Fibroblast of skin of left biceps (primary cell): ENCODE measurements at regions not wholly inside any gene's neighbourhood (a gene's known extent, or its start where the extent isn't known, plus 50 kb on each side); places are given as distances from the start of the nearest gene placed in this dataset.

Experiments used
- DNase-seq, 2 experiments: peaks; one replicate each; pipeline ENCODE4 v3.0.0-alpha.2; 2013; ENCODE audit warnings: low read depth in 2 of 2

DNA sequence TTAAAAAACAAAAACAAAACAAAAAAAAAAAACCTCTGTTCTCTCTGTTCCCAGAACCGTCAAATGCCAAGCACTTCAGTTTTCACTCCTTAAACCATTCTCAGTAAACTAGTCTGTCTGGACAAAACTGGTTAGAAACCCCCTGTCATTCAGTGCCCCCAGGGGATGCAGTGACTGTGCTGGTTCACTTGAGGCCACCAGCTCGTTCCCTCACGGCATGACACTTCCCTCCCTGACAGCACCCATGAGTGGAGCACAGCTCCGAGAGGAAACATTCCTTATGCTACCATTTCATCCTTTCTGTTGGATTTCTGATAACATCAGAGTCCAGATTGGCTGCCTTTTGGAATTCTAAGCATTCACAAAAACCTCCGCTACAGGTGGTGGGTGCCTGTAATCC, 244.0 kb upstream of the TPM1 start:
- DNase-seq: no peak

- DNase-seq: no peak
Observed at GRCh38 chr15:62799037-62799436, 243.5 kb upstream of the TPM1 start.

DNA sequence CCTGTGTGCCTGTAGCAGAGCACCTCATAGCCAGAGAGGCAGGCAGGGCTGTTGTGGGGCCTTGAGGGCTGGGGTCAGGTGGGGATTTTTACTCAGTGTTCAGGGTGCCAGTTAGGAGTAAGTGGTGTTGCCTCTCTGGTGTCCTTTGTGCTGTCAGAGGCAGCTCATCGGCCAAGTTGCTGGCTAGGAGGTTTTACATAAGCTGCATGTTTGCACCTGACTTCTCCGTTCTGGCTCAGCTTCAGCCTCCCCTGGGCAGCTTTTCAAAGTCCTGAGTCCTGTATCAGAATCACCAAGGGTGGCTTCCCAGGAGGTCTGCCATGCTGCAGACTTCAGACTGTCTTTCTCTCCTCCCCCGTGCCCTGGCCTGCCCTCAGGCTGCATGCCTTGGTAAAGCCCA, 242.6 kb upstream of the TPM1 start:
- no peak for DNase-seq

DNA sequence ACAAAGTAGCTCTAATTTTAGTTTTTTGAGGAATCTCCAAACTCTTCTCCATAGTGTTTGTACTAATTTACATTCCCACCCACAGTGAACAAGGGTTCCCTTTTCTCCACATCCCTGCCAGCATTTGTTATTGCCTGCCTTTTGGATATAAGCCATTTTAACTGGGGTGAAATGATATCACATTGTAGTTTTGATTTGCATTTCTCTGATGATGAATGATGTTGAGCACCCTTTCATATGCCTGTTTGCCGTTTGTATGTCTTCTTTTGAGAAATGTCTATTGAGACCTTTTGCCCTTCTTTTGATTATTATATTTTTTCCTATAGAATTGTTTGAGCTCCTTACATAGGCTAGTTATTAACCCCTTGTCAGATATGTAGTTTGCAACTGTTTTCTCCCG, 239.9 kb upstream of the TPM1 start:
- DNase-seq: no peak

DNA sequence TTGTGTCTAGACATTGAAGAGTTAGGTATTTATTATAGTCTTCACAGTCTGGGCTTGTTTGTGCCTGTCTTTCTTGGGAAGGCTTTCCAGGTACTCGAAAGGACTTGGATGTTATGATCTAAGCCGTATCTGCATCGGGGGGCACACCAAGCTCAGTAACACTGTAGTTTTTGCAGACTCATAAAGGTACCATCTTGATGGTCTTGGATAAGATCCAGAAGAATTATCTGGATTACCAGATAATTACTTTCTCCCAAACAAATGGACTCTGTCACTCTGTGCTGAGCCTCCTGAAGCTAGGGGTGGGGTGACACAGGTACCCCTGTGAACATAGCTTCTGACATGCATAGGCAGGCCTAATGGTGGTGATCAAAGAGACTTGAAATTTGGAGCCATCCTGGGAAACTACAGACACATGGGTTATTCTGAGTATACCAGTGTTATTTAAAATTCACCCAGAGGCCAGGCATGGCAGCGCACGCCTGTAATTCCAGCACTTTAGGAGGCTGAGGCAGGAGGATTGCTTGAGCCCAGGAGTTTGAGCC, 238.6 kb upstream of the TPM1 start:
- no peak for DNase-seq

DNA sequence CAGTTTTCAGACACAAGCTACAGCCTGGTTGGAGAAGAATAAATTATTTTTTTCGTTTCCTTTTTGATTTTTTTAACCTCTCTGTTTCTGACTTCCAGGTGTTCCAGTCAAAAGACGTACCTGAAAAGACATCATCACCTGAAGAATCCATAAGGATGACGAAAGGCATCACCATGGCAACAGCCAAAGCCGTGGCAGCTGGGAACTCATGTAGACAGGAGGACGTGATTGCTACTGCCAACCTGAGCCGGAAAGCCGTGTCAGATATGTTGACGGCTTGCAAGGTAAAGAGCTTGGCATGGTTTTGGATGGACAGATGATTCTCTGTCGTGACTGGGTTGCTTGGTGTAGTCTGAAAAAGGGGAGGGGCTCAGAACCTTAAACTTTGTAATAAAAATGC, 237.0 kb upstream of the TPM1 start:
- no peak for DNase-seq

DNA sequence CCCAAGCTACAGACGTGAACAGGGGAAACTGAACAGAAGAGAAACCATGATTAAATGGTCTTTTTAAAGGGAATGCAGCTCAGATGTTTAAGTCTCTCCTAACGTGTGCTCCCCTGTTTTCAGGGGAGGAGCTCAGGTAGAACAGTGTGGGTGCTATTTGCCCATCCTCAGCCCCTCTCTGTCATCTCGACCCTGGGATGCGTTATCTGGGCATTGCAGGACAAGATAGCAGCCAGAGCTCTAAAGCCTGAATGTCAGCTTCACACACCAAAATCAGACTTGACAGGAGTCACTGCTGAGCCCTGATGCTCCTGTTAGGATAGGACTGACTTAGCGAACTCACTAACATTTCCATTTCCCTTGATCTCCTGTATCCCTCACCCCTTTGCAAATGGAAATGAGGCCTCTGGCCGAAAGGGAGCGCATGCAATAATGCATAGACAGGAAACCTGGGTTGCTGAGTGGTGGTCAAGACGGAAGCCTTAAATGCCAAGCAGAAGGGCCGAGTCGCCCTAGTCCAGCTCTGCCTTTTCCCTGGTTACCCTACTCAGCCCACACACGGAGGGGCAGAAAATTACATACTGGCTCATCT, 234.9 kb upstream of the TPM1 start:
- no peak for DNase-seq

DNA sequence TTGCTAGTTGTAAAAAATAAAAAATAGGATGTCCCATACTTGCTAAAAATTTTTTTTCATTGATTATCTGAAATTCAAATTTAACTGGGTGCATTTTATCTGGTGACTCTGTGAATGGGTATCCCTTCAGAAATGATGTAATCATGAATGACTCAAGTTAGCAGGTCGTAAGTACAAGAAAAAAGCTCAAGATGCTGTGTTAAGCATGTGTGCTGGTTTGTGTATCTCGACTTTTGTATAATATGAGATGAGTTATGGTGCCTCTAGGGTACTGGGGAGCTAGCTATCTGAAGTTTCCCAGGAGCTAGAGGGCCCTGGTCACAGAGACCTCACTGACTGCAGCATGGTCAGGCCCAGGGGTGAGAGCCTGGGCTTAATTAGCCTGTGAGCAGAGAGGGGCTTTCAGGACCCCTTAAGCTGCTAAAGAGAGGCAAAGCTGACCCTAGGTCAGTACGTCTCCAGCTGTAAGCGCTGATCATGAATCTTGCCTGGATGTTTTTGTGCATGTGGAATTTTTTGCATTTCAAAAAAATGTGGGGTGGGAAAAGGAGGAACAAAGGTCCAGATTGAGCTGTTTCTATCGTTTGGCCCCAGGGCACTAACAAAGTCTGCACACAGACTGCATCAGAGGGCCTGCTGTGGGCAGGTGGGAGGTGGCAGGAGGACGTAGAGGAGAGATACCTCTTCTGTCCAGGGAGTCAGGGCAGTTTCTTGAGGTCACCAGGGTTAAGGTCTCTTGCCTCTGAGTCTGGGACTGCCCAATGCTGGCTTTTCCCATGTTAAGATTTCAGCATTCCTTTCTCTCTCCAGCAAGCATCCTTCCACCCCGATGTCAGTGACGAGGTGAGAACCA, 233.2 kb upstream of the TPM1 start:
- DNase-seq: peak in 1 of 2 experiments; percentile 24

GRCh38 chr15:62809968-62810260, 232.6 kb upstream of the TPM1 start:
- DNase-seq: no peak

- no peak for DNase-seq
Observed at GRCh38 chr15:62812515-62812835, 230.1 kb upstream of the TPM1 start.

GRCh38 chr15:62816342-62817069, 226.0 kb upstream of the TPM1 start:
- no peak for DNase-seq

GRCh38 chr15:62818691-62819090, 223.9 kb upstream of the TPM1 start:
- DNase-seq: no peak

- DNase-seq: no peak
Observed at GRCh38 chr15:62821384-62822131, 221.0 kb upstream of the TPM1 start.

GRCh38 chr15:62822228-62822627, 220.3 kb upstream of the TPM1 start:
- DNase-seq: no peak

DNA sequence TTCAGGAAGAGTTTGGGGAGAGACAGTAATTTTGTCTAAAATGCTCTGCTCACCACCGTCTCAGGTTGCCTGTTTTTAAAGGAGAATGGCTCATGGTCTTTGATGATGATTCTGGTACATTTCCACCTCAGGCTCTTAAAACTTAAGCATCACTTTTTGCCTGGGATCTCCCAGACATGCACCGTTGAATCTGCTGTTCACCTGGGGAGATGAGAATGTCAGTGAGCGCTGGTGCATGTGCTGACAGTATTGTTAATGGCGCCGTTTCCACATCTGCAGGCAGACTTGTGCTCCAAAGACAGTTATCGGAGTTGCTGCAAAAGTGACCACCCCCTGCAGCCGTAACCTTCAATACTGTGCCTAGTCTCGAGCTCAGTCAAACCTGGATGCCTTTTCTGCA, 219.0 kb upstream of the TPM1 start:
- DNase-seq: no peak

DNA sequence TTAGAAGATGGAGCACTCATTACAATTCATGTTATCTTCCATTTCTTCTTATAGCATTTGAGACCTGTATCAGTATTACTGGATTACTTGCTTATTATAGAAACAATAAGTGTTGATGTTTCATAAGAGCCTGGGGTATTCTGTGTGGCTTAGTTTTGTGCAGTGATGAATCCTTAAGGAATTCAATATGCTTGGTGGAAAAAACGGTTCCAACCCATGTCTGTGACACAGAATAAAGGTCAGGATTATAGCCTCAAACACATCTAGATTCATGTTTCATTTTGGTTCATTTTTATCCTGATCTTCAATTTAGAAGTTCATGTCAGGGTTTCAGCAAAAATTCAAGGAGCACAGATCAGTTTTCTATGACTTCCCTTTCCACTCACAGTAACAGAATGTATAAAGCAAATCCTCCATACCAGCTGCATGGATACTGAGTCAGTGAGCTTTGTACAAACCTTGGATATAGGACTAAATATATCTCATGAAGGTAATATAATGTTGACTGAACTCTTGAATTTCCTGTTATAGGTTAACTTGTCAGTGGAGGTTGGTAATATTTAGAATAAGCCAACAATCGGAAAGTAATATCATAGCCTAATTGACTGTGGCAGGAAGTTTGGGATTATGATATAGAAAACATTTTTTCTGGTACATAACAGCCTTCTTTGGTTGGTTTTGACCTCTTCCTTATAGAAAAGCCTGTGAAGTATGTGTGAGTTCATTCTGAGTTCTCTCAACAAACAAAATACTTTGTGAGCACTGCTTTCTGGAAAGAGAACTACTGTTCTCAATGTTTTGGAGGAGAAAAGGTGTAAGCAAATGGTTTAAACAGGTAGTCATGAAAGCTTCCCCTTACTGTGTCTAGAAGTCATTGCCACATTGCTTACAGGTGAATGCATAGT, 218.2 kb upstream of the TPM1 start:
- peak in 1 of 2 experiments; percentile 42 for DNase-seq

GRCh38 chr15:62825191-62825590, 217.4 kb upstream of the TPM1 start:
- DNase-seq: no peak

GRCh38 chr15:62826561-62826960, 216.0 kb upstream of the TPM1 start:
- no peak for DNase-seq

- no peak for DNase-seq
Observed at GRCh38 chr15:62828364-62828763, 214.2 kb upstream of the TPM1 start.

DNA sequence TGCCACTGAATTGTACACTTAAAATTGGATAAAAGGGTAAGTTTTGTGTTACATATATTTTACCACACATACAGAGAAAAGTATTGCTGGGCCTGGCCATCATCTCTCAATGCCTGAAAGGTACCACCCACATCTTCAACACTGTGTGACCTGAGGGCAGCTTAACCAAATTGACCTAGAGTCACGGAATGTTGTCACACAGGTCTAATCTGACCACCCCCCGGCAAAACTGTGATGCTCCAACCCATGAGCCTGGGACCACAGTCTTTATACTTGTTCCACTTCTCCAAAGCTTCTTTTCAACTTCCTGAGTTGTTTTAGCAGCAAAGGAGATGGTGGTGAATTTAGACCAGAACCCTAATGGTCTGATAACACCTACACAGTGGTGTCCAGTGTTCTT, 210.3 kb upstream of the TPM1 start:
- no peak for DNase-seq

- DNase-seq: peak in 1 of 2 experiments; percentile 40
Observed at GRCh38 chr15:62833646-62834045, 208.9 kb upstream of the TPM1 start.
